WTC11 (cell line): ENCODE measurements at regions not wholly inside any gene's neighbourhood (a gene's known extent, or its start where the extent isn't known, plus 50 kb on each side); places are given as distances from the start of the nearest gene placed in this dataset.

ENCODE experiments used
- JUN ChIP-seq: sonication (generic); formaldehyde crosslinking; IDR thresholded peaks from 2 replicates; pipeline ENCODE4 v1.8.0; 2023; ENCODE audit warnings: mild to moderate bottlenecking, missing genetic modification reagents
- TEAD1 ChIP-seq: sonication (generic); formaldehyde crosslinking; IDR thresholded peaks from 2 replicates; pipeline ENCODE4 v1.8.0; 2022; ENCODE audit warnings: mild to moderate bottlenecking, missing genetic modification reagents
- ZNF121 ChIP-seq: sonication (generic); formaldehyde crosslinking; IDR thresholded peaks from 2 replicates; pipeline ENCODE4 v1.8.0; 2023; ENCODE audit warnings: missing genetic modification reagents
- ZNF138 ChIP-seq: sonication (generic); formaldehyde crosslinking; conservative IDR thresholded peaks from 2 replicates; pipeline ENCODE4 v1.8.1; 2022; ENCODE audit warnings: mild to moderate bottlenecking, moderate library complexity, missing genetic modification reagents
- TF ChIP-seq, protein P1 (sequence below): fragments of 200-600 bp; IDR thresholded peaks from 2 replicates; pipeline ENCODE4 v1.8.0; 2022; ENCODE audit warnings: antibody characterized with exemption
- TF ChIP-seq, protein P2 (sequence below): sonication (generic); formaldehyde crosslinking; IDR thresholded peaks from 2 replicates; pipeline ENCODE4 v1.8.0; 2022; ENCODE audit warnings: mild to moderate bottlenecking, missing genetic modification reagents
- TF ChIP-seq, protein P3 (sequence below): sonication (generic); formaldehyde crosslinking; conservative IDR thresholded peaks from 2 replicates; pipeline ENCODE4 v1.8.1; 2022; ENCODE audit warnings: mild to moderate bottlenecking, missing genetic modification reagents

DNA sequence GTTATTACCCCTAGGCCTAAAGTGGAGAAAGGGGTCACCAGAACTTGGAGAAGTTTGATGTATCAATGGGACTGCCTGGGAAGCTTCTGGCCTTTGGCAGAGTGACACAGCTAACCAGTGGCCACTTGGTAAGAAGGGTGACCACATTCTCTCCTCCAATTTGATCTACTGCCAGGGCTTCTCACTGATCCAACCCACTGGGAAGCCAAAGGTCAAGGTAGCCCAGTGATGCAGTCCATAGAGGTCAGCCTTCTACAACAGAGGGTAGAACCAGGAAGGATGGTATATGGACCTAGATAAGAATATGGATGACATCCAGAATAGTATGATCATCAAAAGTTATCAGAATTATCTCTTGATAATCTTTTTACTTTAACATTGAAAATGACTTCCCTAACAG lies 493.6 kb downstream of the NYAP2 start:
- TF ChIP-seq, protein P1, sequence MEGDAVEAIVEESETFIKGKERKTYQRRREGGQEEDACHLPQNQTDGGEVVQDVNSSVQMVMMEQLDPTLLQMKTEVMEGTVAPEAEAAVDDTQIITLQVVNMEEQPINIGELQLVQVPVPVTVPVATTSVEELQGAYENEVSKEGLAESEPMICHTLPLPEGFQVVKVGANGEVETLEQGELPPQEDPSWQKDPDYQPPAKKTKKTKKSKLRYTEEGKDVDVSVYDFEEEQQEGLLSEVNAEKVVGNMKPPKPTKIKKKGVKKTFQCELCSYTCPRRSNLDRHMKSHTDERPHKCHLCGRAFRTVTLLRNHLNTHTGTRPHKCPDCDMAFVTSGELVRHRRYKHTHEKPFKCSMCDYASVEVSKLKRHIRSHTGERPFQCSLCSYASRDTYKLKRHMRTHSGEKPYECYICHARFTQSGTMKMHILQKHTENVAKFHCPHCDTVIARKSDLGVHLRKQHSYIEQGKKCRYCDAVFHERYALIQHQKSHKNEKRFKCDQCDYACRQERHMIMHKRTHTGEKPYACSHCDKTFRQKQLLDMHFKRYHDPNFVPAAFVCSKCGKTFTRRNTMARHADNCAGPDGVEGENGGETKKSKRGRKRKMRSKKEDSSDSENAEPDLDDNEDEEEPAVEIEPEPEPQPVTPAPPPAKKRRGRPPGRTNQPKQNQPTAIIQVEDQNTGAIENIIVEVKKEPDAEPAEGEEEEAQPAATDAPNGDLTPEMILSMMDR = no peak
- TF ChIP-seq ZNF138 (CRISPR knock-in tag) = no peak
- TF ChIP-seq, protein P2, sequence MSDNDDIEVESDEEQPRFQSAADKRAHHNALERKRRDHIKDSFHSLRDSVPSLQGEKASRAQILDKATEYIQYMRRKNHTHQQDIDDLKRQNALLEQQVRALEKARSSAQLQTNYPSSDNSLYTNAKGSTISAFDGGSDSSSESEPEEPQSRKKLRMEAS (CRISPR knock-in tag) = no peak
- TF ChIP-seq ZNF121 = no peak
- TF ChIP-seq JUN (CRISPR knock-in tag) = no peak
- no peak for TF ChIP-seq TEAD1 (CRISPR knock-in tag)
- TF ChIP-seq, protein P3, sequence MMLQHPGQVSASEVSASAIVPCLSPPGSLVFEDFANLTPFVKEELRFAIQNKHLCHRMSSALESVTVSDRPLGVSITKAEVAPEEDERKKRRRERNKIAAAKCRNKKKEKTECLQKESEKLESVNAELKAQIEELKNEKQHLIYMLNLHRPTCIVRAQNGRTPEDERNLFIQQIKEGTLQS (CRISPR knock-in tag) = no peak
